Head of caudate nucleus (tissue), 42 donors: ENCODE measurements at regions not wholly inside any gene's neighbourhood (a gene's known extent, or its start where the extent isn't known, plus 50 kb on each side); places are given as distances from the start of the nearest gene placed in this dataset.

Experiments
- DNase-seq, 42 donors: peaks; one replicate each; pipeline versions ENCODE4 v3.0.0 to v3.0.0-alpha.2; 2020 to 2021; ENCODE audit warnings: mixed read lengths in 7 of 42
- intact Hi-C: fragments of 100-400 bp; cut with DNase I; formaldehyde crosslinking; loops from one replicate; pipeline ENCODE4 v1.15.0; 2022

GRCh38 chr11:31874631-31875191 is 63.6 kb upstream of the PAX6 start:
- intact Hi-C loops, result no loop called here
- no peak for DNase-seq

GRCh38 chr11:31873124-31873523 is 62.0 kb upstream of the PAX6 start:
- intact Hi-C loops, result no loop called here

GRCh38 chr11:31872076-31872443 is 60.9 kb upstream of the PAX6 start:
- DNase-seq, result no peak
- intact Hi-C loops, result no loop called here

More at GRCh38 chr11:31873124-31873523, 62.0 kb upstream of the PAX6 start:
- no peak for DNase-seq

- intact Hi-C loops, result no loop called here
- no peak for DNase-seq
These were observed 60.4 kb upstream of the PAX6 start for GRCh38 chr11:31871310-31872075.

- DNase-seq, result peak in 31 of 42 donors; percentile 5 to 73 (median 30)
- intact Hi-C loops, result no loop called here
These were observed 59.6 kb upstream of the PAX6 start for GRCh38 chr11:31870609-31871309.

GRCh38 chr11:31869986-31870385 is 58.9 kb upstream of the PAX6 start:
- intact Hi-C loops, result no loop called here
- no peak for DNase-seq

- no peak for DNase-seq
- intact Hi-C loops, result no loop called here
These were observed 54.6 kb upstream of the PAX6 start for GRCh38 chr11:31865606-31866300.

GRCh38 chr11:31863170-31863832 is 52.2 kb upstream of the PAX6 start:
- no peak for DNase-seq
- intact Hi-C loops, result no loop called here

GRCh38 chr11:31861011-31861410 is 49.9 kb upstream of the PAX6 start:
- DNase-seq, result no peak
- intact Hi-C loops, result no loop called here
